GM11168 (cell line): ENCODE measurements at regions not wholly inside any gene's neighbourhood (a gene's known extent, or its start where the extent isn't known, plus 50 kb on each side); places are given as distances from the start of the nearest gene placed in this dataset.
"Not testable (repeated sequence)": the region's sequence is repeated elsewhere in the genome, so short reads cannot be mapped to it uniquely, and the experiment has no call there.

Source experiments
- in situ Hi-C: fragments of 300-500 bp; cut with MboI; formaldehyde crosslinking; loops from one replicate; pipeline ENCODE4 v1.12.0; 2022; ENCODE audit warnings: low sequenced_read_pairs; ENCODE audit not compliant: unreplicated experiment

DNA sequence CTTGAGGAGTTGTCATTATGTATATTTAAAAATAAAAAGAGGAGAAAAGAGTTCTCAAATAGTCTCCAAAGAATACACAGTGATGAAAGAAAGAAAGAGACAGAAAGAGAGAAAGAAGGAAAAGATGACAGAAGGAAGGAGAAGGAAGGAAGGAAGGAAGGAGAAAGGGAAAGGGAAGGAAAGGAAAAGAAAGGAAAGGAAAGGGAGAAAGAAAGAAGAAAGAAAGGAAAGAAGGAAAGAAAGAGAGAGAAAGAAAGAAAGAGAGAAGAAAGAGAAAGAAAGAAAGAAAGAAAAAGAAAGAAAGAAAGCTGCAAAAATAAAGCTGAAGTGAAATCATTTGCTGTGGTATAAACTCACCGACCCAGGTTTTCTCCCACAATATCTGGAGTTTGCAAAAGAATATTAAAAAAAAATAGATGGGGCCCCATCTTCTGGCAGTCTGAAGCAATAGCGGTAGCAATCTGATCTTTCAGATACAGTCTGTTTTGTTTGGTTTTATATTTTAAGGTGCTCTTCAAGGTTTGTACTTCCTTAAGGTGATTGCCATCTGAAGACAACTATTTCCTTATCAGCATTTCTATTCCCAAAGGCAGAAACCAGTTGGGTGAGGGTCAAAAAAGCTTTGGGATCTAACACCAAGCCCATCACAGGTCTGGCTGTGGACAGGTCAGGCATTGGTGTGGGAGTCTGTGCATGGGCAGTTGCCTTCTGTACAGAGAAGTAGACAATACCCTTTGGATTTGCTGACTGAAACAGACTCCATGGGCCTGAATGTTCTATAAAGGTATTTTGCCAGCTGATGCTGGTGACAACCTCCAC is 160.4 kb downstream of the CPEB2 start:
- in situ Hi-C loops: no loop called here

DNA sequence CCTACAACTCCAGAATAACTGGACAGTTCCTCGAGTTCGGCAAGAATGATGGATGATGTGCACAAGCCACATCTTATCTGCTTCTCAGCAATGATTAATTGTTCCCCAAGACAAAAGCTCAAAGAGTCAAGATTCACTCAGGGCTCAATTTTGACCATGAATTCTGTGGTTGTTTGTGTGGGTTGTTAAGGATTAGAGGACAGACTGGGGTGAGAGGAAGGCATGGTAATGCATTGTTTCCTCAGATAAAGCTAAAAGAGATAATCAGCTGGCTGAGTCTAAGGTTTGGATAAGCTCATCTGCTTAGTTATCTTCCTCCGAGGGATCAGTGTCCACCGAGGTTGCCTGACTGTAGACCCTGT is 161.0 kb downstream of the CPEB2 start:
- in situ Hi-C loops: no loop called here

- in situ Hi-C loops: no loop called here
Observed at GRCh38 chr4:15164571-15164970, 162.3 kb downstream of the CPEB2 start.

- in situ Hi-C loops: no loop called here
Observed at GRCh38 chr4:15167743-15168142, 165.5 kb downstream of the CPEB2 start.

DNA sequence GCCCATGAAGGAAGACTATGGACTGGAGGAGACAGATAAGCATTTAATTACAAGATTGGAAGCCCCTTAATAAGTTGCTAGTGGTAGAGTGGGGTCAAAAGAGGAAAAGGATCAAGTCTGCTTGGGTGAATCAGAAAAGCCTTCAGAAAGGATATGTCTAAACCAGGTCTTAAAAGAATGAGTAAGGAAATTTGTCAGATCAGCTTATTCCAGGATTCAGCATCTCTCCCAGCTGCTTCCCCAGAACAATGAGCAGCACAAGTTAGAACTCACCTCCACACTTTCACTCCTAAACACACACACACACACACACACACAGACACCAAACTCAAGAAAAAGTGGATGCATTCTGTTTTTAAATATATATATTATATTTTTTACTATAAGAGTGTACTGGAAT is 166.5 kb downstream of the CPEB2 start:
- in situ Hi-C loops: no loop called here

GRCh38 chr4:15171725-15172124 is 169.4 kb downstream of the CPEB2 start:
- in situ Hi-C loops: no loop called here

DNA sequence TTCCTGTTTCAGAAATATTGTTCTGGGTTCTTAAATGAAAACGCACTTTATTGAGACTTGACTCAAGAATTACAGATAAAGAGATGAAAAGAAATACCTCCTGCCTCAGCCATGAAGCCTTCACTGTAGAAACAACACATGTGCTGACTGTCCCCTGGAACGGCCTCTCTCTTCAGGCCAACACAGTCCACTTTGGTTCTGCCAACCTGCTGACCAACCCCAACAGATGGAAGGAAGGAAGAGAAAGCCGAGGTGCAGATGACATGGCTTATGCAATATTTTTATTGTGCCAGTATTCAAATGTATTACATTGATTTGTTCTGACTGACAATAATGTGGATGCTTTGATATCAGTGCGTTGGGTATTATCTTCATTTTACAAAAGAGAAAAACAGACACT is 171.0 kb downstream of the CPEB2 start:
- in situ Hi-C loops: no loop called here

- in situ Hi-C loops: not testable (repeated sequence)
Observed at GRCh38 chr4:15174168-15174567, 171.9 kb downstream of the CPEB2 start.

- in situ Hi-C loops: not testable (repeated sequence)
Observed at GRCh38 chr4:15179842-15180241, 177.6 kb downstream of the CPEB2 start.

- in situ Hi-C loops: no loop called here
Observed at GRCh38 chr4:15182600-15183220, 180.4 kb downstream of the CPEB2 start.

DNA sequence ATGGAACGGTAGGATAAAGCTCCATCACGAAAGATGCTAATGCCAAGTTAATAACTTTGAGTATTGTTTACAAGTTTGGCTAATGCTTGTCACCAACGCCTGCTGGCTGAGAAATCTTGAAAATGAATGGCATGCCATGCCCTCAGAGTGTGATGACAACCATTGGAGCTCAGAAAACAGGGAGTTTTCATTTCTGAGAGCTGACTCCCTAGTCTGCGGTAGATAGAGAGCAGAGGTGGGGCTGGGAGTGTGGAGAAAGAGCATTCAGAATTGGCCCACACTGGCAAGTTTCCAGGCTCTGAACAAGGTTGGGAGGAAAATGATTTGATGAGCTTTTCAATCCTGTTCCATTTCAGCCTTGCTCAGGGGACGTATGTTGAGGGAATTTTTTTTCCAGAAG is 183.9 kb downstream of the CPEB2 start:
- in situ Hi-C loops: no loop called here

DNA sequence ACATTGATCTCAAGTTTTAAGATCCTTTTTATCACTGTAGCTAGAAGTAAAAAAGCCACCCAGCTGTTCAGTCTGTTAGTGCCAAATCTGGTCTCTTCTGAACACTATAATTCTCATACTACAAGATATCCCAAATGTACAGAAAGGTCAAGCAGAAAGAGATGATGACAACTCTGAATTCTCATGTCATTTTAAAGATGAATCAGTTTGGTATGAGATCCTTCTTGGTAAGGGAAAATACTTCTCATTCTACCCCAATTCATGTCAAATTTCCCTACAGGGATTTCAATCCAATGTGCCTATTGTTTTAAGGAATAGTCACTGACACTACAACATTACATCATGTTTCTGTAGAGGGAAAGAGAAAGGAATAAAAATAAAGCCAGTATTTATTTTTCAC is 184.5 kb downstream of the CPEB2 start:
- in situ Hi-C loops: no loop called here

GRCh38 chr4:15188605-15189539 is 186.6 kb downstream of the CPEB2 start:
- in situ Hi-C loops: no loop called here

DNA sequence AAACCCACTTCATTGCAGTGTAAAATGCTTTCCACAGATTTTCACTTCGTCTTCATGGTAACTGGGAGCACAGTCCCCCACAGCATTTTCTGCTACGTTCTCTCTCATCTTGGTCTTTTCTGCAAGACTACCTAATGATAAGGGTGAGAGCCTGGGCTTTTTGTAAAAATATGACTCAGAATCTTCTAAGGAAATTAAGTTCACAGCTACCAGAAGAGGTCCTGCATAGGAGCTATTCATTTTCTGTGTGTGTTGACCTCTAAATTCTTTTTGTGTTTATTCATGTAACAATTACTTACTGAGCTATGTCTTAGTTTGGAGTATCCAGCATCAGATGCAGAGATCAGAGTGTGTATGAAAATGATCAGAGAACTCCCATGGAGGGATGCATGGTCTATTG is 192.2 kb downstream of the CPEB2 start:
- in situ Hi-C loops: no loop called here

- in situ Hi-C loops: no loop called here
Observed at GRCh38 chr4:15197005-15197404, 194.7 kb downstream of the CPEB2 start.

DNA sequence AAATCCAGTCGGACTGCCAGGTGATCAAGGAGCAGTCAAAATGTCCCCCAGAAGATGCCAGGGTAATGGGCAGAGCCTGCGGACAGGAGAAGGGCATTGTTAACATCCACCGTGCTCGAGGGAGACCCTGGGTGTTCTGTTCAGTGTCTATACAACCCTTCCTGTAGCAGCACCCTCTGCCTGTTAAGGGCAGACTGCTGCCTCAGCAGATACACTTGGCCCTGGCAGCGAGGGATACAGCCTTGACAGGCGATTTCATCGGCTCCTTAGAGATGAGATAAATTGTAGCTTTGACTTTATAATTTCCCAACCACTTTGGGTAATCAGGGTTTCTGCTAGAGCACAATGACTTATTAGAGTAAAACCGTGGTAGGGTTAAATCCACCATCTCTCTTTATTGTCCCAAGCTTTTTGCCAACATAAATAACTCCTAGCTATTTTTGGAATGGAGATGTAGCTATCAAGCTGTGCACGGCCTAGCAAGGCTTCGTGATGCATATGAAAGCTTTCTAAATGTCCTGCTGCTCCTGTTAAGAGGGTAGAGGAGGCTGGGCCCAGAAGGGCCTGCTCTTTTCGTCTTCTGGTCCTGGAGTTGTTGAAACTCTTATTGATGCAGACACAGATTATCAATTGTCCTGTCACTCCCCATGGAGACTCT is 195.9 kb downstream of the CPEB2 start:
- in situ Hi-C loops: no loop called here

DNA sequence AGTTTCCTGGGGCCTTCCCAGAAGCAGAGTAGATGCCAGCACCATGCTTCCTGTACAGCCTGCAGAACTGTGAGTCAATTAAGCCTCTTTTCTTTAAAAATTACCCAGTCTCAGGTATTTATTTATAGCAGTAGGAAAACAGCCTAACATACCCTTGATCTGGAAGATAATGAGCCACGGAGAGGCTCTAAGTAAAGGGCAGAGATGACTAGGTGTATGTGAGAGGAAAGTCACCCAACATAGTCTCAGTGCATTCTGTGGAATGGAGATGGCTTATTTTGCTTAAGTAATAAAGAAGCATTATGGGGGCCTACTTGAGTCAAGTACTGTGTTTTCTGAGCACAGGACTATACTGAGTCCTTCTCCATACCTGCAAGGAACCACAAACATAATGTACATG is 199.5 kb downstream of the CPEB2 start:
- in situ Hi-C loops: no loop called here

DNA sequence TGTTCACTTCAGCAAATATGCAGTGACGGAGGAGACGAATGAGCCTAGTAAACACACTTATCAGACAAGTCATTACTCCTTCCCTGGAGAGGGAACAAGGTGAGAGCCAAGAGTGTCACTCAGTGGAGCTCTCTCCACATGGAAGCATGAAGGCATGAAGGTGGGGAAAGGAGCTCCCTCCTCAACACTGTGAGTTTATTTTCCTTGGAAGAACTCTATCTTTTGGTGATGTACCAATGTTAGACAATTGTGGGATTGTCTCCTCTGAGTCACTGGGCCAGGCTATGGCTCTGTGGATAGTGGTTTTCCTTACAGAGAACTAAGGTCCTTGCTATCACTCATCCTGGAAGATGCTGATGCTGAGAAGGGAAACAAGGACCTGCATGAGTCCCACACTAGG is 200.2 kb downstream of the CPEB2 start:
- in situ Hi-C loops: no loop called here

GRCh38 chr4:15206526-15206925 is 204.2 kb downstream of the CPEB2 start:
- in situ Hi-C loops: not testable (repeated sequence)

DNA sequence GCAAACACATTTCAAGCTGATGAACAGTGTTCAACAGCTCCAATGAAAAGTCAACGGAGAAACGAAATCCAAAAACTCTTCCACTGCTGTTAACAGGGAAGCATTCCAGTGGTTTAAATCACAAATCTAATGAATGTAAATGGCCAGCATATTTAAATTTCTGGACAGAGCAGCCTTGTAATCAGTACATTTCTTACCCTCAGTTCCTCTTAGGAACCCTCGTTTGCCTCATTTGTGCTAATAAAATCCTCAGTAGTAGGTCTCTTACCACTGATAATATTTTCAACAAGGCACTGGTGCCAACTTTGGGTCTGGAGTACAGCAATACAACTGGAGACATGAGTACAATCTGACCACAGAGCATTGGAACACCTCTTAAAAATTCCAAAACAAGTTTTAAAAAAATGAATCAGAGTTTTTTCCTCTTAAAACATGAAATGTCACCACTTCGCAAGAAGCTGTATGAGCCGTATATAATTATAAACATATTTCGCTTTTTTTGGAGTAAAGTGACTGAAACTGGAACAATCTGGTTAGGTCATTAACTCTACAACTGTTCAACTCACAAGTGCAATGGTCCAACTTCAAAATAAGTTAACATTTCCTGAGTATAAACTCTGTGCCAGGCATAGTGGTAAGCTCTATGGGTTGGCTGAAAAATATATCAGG is 211.2 kb downstream of the CPEB2 start:
- in situ Hi-C loops: no loop called here
